GM12878 (cell line): ENCODE measurements at regions not wholly inside any gene's neighbourhood (a gene's known extent, or its start where the extent isn't known, plus 50 kb on each side); places are given as distances from the start of the nearest gene placed in this dataset.

ENCODE experiments used
- ATAC-seq: fragments of 200-7000 bp; cut with Tn5 transposase; 3 replicates; pipeline ENCODE4 v1.9.1; 2020; ENCODE audit warnings: mild to moderate bottlenecking, moderate library complexity
- BruUV-seq: library from RNA; stranded (reverse); fragments of 400-500 nt; replicated peaks from 2 replicates; lab custom pipeline; 2021; lab: Mats Ljungman, UMichigan
- CTCF ChIA-PET: fragments of 300-600 bp; sonication (Branson Sonifier 250); formaldehyde crosslinking; extraction: SDS; loops from one replicate; lab custom pipeline; 2021; ENCODE audit warnings: inconsistent platforms; lab: Yijun Ruan, JAX
- POLR2A ChIA-PET: fragments of 350-600 bp; formaldehyde crosslinking; extraction: SDS; loops from one replicate; lab custom pipeline; 2021; ENCODE audit warnings: inconsistent platforms; lab: Charles Lee
- RAD21 ChIA-PET: fragments of 300-600 bp; sonication (Branson Sonifier 250); formaldehyde crosslinking; loops from one replicate; lab custom pipeline; 2023; ENCODE audit warnings: antibody characterized with exemption; ENCODE audit not compliant: unreplicated experiment; lab: Charles Lee
- SMC1A ChIA-PET: fragments of 300-600 bp; sonication (Branson Sonifier 250); formaldehyde crosslinking; loops from one replicate; lab custom pipeline; 2023; ENCODE audit not compliant: unreplicated experiment, uncharacterized antibody; lab: Charles Lee
- DNase-seq: peaks from one replicate; pipeline ENCODE4 v3.0.0-alpha.2; 2011; ENCODE audit warnings: low read depth, low spot score
- FAIRE-seq: peaks from 3 replicates; lab custom pipeline; 2011; peaks lifted over from hg19 to GRCh38; lab: Jason Lieb, UNC
- H2AFZ ChIP-seq: 2 replicates; pipeline ENCODE4 v1.6.0; 2011; ENCODE audit warnings: low read depth, low read length, control low read depth; ENCODE audit not compliant: control insufficient read depth
- H3K27ac ChIP-seq: 2 replicates; pipeline ENCODE4 v1.5.1; 2011; ENCODE audit warnings: control low read depth; ENCODE audit not compliant: control insufficient read depth, insufficient read depth
- H3K27me3 ChIP-seq, 2 experiments: replicated peaks in 1 of 2; 2 replicates each; pipeline versions ENCODE4 v1.6.0 to v1.6.1; 2011; ENCODE audit warnings: low read length in 1 of 2; ENCODE audit not compliant: control insufficient read depth in 2 of 2, insufficient read depth in 2 of 2
- H3K36me3 ChIP-seq, 2 experiments: 2 replicates each; pipeline ENCODE4 v1.5.1; 2011; ENCODE audit warnings: low read length in 1 of 2; ENCODE audit not compliant: control insufficient read depth in 2 of 2, insufficient read depth in 2 of 2
- H3K4me1 ChIP-seq: 2 replicates; pipeline ENCODE4 v1.6.1; 2011; ENCODE audit warnings: mild to moderate bottlenecking, low read length, moderate library complexity, mixed read lengths; ENCODE audit not compliant: control insufficient read depth, insufficient read depth
- H3K4me2 ChIP-seq: 2 replicates; pipeline ENCODE4 v1.6.0; 2011; ENCODE audit warnings: control low read depth; ENCODE audit not compliant: control insufficient read depth, insufficient read depth
- H3K4me3 ChIP-seq: fragments of 200-600 bp; sonication (generic); 2 replicates; pipeline ENCODE4 v1.5.1; 2016
- H3K79me2 ChIP-seq: 2 replicates; pipeline ENCODE4 v1.6.0; 2011; ENCODE audit warnings: low read length; ENCODE audit not compliant: control insufficient read depth, insufficient read depth
- H3K9ac ChIP-seq: 2 replicates; pipeline ENCODE4 v1.8.0; 2011; ENCODE audit warnings: low read length, control low read depth, mixed read lengths; ENCODE audit not compliant: control insufficient read depth, insufficient read depth
- H3K9me3 ChIP-seq: replicated peaks from 3 replicates; pipeline ENCODE4 v1.5.1; 2011; ENCODE audit warnings: mild to moderate bottlenecking, low read length; ENCODE audit not compliant: control insufficient read depth, insufficient read depth
- H4K20me1 ChIP-seq: 2 replicates; pipeline ENCODE4 v1.6.0; 2011; ENCODE audit not compliant: control insufficient read depth, insufficient read depth
- BHLHE40 ChIP-seq, 2 experiments: fragments of 450-650 bp in 1 of 2; IDR thresholded peaks; 2 replicates each; pipeline ENCODE4 v1.6.1; 2011 to 2017; ENCODE audit warnings: low read depth in 2 of 2, borderline replicate concordance in 1 of 2, improper control_type of control experiment in 1 of 2, low read length in 1 of 2, mild to moderate bottlenecking in 1 of 2
- ESRRA ChIP-seq: IDR thresholded peaks from 2 replicates; pipeline ENCODE4 v1.6.1; 2012; ENCODE audit warnings: mild to moderate bottlenecking, low read length, improper control_type of control experiment
- FOXK2 ChIP-seq: fragments of 450-650 bp; IDR thresholded peaks from 2 replicates; pipeline ENCODE4 v1.6.1; 2017; ENCODE audit warnings: mild to moderate bottlenecking, moderate library complexity
- GABPA ChIP-seq: IDR thresholded peaks from 2 replicates; pipeline ENCODE4 v1.6.1; 2014; ENCODE audit warnings: antibody characterized with exemption, low read depth, mild to moderate bottlenecking, inconsistent platforms
- NFYB ChIP-seq: IDR thresholded peaks from 2 replicates; pipeline ENCODE4 v1.6.1; 2011; ENCODE audit warnings: low read depth, mild to moderate bottlenecking, low read length, improper control_type of control experiment, moderate library complexity; ENCODE audit not compliant: insufficient read depth
- WGBS: methylation state at CpG from one replicate; pipeline ENCODE4 v1.1.6; 2016; ENCODE audit warnings: low lambda C conversion rate; ENCODE audit not compliant: insufficient replicate concordance, insufficient coverage; ENCODE audit errors: missing lambda C conversion rate; 5-methylcytosine and 5-hydroxymethylcytosine counted together
- in situ Hi-C: fragments of 300-500 bp; cut with MboI; formaldehyde crosslinking; loops from 9 replicates; pipeline ENCODE4 v1.14.3; 2018; ENCODE audit warnings: mixed read lengths
- intact Hi-C: fragments of 100-400 bp; cut with micrococcal nuclease; formaldehyde crosslinking; loops from one replicate; pipeline ENCODE4 v1.14.2; 2022; ENCODE audit not compliant: unreplicated experiment
- TF ChIP-seq, protein P1 (sequence below): fragments of 450-650 bp; IDR thresholded peaks from 2 replicates; pipeline ENCODE4 v1.6.1; 2018; ENCODE audit warnings: mild to moderate bottlenecking, low read depth, moderate library complexity; ENCODE audit not compliant: partially characterized antibody

DNA sequence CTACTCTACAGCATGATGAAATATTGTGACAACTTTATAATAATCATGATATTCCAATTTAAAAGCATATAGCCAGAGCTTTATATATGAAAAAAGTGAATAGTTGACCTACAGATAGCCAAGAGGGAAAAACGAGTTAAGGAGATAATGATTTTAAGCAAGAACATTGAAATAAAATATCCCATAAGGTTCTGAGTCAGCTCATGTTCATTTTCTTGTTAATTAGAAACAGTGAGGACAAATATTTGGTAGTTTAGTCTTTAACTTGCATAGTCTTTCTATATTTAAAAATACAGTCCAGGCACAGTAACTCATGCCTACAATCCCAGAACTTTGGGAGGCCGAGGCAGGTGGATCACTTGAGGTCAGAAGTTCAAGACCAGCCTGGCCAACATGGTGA, 55.8 kb upstream of the CDH6 start:
- Histone ChIP-seq H4K20me1 (no peaks in the 10 kb centered on the region), H3K4me3 (no peak overlapping the region), H3K9me3 (no peaks in the 10 kb centered on the region), H3K4me2 (no peak overlapping the region), H3K9ac (no peak overlapping the region), H3K27me3 (no peaks in the 10 kb centered on the region; a peak in 1 of 4 replicates)
- WGBS = 7% methylated on average over 2 of the region's 2 CpGs
- RAD21 ChIA-PET = no interaction called here
- SMC1A ChIA-PET = no interaction called here
- TF ChIP-seq ESRRA (no peak), NFYB (no peak), BHLHE40 (IDR thresholded peaks at IDR 0.05; ENCODE audit: borderline replicate concordance in 1 of 2, low read depth in 2 of 2, low read length in 1 of 2) (no peak), GABPA (no peak), FOXK2 (no peak)
- TF ChIP-seq, protein P1, sequence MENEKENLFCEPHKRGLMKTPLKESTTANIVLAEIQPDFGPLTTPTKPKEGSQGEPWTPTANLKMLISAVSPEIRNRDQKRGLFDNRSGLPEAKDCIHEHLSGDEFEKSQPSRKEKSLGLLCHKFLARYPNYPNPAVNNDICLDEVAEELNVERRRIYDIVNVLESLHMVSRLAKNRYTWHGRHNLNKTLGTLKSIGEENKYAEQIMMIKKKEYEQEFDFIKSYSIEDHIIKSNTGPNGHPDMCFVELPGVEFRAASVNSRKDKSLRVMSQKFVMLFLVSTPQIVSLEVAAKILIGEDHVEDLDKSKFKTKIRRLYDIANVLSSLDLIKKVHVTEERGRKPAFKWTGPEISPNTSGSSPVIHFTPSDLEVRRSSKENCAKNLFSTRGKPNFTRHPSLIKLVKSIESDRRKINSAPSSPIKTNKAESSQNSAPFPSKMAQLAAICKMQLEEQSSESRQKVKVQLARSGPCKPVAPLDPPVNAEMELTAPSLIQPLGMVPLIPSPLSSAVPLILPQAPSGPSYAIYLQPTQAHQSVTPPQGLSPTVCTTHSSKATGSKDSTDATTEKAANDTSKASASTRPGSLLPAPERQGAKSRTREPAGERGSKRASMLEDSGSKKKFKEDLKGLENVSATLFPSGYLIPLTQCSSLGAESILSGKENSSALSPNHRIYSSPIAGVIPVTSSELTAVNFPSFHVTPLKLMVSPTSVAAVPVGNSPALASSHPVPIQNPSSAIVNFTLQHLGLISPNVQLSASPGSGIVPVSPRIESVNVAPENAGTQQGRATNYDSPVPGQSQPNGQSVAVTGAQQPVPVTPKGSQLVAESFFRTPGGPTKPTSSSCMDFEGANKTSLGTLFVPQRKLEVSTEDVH = no peak
- TF ChIP-seq, all 136 proteins: peak for 0
- intact Hi-C loops = no loop called here
- no TSS peak for BruUV-seq
- POLR2A ChIA-PET = no interaction called here
- Histone ChIP-seq H2AFZ (no peak overlapping the region), H3K36me3 (no peaks in the 10 kb centered on the region), H3K4me1 (no peaks in the 10 kb centered on the region), H3K79me2 (no peaks in the 10 kb centered on the region), H3K27ac (no peak overlapping the region)
- DNase-seq = no peak
- ATAC-seq = no peak
- in situ Hi-C loops = no loop called here
- CTCF ChIA-PET = no interaction called here
- no peak for FAIRE-seq
